ENCODE measurements at regions not wholly inside any gene's neighbourhood (a gene's known extent, or its start where the extent isn't known, plus 50 kb on each side); places are given as distances from the start of the nearest gene placed in this dataset.

- no peak for TF ChIP-seq EZH2 (IDR thresholded peaks at IDR 0.05; ENCODE audit: borderline replicate concordance, low read depth, low read length, severe bottlenecking)
- no peak for TF ChIP-seq CTCF (IDR thresholded peaks at IDR 0.05; ENCODE audit: borderline replicate concordance, extremely low read depth, low read length, poor library complexity, severe bottlenecking)
Measured at GRCh38 chr5:51072937-51073336, 310.3 kb upstream of the ISL1 start.

Measured in DND-41 (cell line).